ENCODE measurements at regions not wholly inside any gene's neighbourhood (a gene's known extent, or its start where the extent isn't known, plus 50 kb on each side); places are given as distances from the start of the nearest gene placed in this dataset.

DNA sequence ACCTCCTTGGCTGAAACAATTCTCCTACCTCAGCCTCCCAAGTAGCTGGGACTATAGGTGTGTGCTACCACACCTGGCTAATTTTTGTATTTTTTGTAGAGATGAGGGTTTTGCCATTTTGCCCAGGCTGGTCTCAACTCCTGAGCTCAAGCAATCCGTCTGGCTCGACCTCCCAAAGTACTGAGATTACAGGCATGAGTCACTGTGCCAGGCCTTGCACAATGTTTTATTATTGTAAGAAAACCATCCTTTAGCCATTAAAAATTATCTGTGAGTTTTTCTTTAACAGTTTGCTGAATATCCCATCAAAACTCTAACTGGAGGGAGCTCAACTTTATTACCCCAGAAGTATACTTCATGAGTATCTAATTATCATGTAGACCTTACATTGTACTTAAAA lies 900.3 kb downstream of the PCDH7 start:
- DNase-seq (ENCODE audit: low read depth in 2 of 2), result no peak

DNA sequence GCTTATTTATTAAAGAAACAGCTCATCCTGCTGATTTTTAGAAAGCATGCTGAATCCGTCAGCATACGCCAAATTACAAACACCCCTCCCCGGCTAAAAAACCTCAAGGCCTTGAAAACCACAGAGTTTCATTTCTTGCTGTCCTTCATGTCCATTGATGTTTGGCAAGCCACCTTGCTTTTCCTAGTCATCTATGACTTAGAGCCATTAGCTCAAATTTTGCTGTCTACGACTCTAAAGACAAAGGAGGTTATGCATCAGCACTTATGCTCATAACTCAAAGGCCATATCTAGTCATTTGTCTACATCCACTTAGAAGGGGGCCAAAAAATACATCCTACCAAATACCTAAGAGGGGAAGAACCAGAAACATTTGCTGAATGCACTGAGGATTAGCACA lies 925.1 kb downstream of the PCDH7 start:
- no peak for DNase-seq (ENCODE audit: low read depth in 2 of 2)

DNA sequence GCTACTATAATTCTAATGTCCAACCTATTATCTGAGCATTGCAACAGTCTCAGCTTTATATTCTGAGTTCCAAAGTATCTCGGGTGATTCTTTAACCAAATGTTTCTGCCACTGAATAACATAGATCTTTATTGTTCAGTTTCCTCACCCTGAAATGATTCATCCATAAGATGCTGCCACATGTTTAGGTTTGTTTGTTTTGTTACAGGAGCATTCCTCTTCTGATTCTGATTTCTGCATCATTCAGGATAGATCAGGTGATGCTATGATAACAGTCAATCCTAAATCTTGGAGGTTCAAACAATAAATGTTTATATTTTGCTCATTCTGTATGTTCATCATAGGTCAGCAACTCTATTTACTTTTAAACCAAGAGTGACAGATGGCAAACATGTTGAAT lies 927.6 kb downstream of the PCDH7 start:
- no peak for DNase-seq (ENCODE audit: low read depth in 2 of 2)

DNA sequence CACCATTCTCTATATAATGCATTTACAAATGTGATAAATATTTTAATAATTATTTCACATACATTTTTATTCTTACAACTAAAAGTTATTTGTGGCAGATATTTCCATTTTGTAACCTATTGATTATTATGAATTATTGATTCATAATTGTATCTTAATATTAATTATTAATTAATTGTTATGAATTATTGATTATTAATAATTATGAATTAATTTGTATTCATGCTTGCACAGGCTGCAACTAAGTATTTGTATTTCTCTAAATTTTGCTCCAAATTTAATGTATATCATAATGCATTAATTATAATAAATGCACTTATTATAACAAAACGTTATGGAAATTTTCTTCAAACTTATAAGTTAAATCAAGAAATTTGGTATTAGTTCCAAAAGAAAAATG lies 929.7 kb downstream of the PCDH7 start:
- no peak for DNase-seq (ENCODE audit: low read depth in 2 of 2)

DNA sequence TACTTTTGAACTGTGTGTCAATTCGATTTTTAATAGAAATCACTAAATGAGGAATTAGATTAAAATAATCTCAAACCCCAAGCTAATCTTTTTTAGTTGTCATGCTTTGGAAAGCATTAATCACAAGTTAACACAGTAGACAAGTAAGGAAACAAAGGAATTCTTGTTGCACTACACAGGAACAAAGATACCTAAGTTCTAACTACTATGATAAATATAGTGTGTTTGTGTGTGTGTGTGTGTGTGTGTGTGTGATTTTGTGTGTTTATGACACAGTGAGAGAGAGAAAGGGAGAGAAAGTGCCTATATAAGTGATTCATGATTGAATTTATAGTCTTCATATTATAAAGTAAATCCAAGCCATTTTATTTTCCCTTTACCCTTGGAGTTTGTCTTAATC lies 931.4 kb downstream of the PCDH7 start:
- DNase-seq (ENCODE audit: low read depth in 2 of 2), result no peak

DNA sequence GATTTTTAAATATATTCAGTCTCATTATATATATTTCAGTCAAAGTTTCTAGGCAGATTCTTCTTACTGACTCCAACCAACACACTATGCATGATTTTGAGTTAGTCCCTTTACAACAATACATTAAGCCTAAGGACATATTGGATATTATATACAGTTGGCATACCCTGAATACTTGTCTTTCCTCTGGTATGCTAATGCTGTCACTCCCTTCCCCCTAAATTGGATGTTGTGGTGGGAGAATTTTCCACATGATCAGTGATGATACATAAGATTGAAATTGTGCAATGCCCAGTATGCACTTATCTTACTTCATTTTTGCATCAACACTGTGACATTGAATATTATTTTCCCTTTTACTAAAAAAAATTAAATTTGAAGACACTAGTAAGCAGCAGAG lies 935.2 kb downstream of the PCDH7 start:
- no peak for DNase-seq (ENCODE audit: low read depth in 2 of 2)

DNA sequence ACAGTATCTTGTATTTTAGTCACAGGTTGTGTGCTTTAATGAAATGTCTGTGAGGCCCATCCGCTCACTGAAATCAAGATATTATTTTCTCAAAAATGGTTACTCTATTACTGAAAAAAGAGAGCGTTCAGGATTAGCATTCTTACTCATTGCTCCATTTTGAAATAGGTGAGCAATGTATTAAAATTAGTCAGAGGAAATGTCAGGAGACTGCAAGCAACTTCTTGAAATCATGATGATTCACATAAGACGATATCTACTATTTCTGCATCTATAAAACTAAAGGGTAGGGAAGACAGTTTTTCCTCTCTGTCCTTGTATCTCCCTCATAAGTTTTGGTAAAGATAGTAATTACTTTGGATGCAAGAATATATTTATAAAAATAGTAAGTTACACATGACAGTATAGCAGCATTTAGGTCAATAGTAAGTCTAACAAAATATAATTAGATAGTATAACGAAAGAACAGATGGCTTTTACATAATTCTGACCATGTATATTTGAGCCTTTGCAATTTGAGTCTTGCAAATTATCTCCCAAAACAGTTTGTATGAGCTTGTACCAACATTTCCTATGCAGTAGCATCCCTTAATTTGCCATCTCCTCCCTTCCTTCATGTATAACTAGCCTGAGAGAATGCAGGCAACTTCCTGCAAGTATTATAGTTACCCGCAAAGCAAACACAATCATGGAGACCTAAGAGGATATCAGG lies 937.8 kb downstream of the PCDH7 start:
- DNase-seq (ENCODE audit: low read depth in 2 of 2), result no peak

DNA sequence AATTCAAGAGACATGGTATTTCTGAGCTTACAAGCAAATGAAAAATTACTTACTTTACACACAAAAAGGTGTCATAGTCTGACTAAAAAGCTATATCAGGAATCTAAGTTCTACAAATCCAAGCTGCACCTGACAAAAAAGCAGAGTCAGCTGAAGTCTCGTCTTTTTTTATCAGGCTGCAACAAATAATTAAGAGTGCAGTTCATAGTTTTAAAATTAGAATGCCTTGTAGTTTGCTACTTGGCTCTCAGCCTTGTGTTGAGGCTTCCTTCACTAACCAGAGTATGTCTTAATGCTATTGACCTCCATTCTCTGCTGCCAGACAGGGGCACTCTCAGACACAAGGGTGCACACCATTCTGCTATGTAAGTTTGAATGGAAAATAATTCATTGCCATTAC lies 940.7 kb downstream of the PCDH7 start:
- no peak for DNase-seq (ENCODE audit: low read depth in 2 of 2)

DNA sequence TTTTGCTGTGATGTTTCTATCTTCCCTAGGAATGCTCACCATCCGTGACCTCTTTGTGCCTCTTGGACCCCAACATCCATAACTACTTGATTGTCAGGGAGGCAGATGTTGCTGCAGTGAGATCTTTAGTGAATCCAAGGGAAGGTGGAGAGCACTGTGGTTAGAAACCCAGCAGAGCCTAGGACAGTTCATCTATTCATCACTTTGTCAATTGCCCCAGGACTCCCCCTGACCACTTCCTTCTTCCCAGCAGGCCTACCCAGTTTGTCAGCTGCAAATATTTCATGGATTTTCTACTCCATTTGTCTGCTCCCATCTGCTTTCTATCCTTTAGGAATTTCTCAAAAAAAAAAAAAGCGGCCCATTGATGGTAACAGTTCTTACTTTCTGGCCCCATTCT lies 942.8 kb downstream of the PCDH7 start:
- DNase-seq (ENCODE audit: low read depth in 2 of 2), result no peak

DNA sequence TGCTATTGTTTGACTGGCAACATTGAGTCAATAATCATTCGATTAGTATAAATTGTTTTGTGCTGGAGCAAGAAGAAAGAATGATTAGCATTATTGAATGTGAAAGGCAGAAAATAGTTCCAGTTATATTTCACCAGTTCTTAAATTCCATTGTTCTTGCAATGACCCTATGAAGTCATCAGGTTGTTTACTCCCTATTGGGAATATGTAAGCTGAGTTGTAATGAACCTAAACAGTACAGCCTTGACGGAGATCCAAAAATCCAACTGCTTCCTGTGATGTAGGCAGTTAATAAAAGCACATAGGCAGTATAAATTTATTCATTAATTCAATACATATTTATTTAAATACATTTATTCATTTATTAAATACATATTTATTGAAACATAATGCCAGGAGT lies 947.5 kb downstream of the PCDH7 start:
- DNase-seq (ENCODE audit: low read depth in 2 of 2), result no peak

DNA sequence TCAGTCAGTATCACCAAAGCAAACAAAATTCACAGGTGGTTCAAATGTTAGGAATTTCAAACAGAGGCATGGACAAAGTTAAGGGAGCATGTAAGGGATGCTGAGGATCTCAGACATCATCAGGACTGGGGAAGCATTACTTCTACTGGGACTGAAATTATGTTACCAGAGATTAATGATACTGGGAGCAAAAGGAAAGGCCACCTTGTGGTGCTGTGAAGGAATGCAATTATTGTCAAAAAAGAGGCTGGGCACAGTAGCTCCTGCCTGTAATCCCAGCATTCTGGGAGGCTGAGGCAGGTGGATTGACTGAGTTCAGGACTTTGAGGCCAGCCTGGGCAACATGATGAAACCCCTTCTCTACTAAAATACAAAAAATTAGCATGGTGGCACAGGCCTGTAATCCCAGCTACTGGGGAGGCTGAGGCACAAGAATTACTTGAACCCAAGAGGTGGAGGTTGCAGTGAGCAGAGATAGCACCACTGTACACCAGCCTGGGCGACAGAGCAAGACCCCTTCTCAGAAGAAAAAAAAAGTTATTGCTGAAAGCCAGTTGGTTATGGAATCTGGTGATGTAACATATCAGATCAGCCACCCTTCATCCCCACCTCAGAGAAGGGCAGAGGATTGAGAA lies 954.3 kb downstream of the PCDH7 start:
- DNase-seq (ENCODE audit: low read depth in 2 of 2), result no peak

DNA sequence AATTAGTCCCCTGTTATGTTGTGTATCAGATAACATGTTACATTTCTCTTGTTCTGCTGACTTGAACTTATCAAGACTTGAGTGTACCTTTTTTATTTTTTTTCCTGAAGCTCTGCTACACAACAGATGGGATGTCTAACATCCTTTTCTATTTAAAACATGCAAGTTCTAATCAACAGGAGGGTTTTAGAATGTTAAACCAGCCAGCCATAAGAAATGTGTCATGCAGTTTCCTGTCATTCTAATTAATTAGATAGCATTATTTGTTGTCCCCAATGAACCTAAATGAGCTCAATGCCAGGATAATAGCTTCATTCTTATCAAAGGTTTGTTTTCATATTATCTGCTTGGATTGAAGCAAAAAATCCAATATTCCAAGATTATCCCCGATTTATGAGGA lies 958.2 kb downstream of the PCDH7 start:
- no peak for DNase-seq (ENCODE audit: low read depth in 2 of 2)

DNA sequence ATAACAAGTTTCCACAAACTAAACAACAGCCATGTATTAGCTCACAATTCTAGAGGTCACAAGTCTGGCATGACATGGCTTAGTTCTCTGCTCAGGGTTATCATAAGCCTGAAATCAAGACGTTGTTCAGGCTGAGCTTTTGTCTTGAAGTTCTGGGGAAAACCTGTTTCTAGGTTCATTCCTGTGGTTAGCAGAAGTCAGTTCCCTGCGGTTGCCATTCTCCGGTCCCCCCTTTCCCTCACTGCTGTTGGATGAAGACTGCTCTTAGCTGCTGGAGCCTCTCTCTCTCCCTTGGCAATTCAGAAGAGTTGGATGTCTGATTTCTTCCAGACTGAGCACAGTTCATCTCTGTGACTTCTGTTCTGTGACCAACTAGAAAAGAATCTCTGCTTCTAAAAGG lies 962.6 kb downstream of the PCDH7 start:
- DNase-seq (ENCODE audit: low read depth in 2 of 2), result no peak

DNA sequence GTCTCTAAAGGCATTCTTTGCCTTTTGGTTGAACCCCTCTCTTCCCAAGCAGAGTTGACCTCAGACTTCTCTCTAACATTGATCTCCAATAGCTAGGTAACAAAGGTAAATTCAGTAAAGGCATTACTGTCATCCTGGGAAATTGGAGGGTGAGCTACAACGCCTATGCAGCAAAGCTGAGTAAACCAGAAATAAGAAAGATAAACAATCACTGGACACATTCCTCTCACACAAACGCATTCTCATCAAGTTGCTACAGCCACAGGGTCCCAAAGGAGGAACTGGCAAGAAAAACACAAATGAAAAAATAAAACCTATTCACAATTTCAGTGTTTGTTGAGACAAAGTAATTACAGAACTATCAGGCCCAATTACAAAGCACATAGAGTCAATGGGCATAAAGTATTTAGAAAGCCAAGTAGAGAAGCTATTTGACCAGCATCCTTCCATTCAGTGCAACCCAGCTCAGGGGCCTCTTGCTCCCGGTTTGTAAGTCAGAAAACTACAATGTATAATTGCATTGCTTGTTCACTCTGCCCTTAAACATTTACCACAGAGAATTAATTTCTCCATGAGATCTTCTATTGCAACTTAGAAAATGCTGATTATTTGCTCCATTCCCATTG lies 967.7 kb downstream of the PCDH7 start:
- DNase-seq (ENCODE audit: low read depth in 2 of 2), result no peak

DNA sequence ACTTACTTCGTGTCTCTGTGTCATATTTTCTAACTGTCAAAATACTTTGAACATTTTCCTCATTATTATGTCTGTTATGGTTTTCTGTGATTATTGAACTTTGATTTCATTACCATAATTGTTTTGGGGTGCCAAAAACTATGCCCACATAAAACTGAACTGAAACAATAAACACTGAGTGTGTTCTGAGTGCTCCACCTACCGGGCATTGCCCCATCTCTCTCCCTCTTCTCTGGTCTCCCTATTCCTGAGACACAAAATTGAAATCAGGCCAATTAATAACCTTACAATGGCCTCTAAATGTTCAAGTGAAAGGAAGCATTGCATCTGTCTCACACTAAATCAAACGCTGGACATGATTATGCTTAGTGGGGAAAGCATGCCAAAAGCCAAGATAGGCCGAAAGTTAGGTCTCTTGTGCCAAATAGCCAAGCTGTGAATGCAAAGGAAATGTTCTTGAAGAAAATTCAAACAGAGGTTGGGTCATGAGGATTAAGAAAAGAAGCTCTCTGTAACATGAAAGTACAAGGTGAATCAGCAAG lies 972.3 kb downstream of the PCDH7 start:
- no peak for DNase-seq (ENCODE audit: low read depth in 2 of 2)

DNA sequence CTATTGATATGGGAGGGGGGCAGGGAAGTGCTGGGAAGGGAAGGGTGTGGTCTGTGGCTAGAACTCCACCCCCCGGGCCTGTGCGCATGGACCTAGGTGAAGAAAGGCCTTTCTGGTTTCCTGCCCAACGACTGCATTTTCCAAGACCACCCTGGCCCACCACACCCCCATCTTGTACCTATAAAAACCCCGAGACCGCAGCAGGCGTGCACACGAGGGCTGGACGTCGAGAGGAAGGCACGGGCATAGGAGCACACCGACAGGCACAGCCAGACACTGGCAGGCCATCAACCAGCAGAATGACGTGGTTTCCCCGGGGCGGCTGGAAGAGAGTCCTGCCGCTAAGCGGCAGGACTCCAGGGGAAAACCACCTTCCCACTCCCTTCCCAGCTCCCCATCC lies 981.1 kb downstream of the PCDH7 start:
- no peak for DNase-seq (ENCODE audit: low read depth in 2 of 2)

DNA sequence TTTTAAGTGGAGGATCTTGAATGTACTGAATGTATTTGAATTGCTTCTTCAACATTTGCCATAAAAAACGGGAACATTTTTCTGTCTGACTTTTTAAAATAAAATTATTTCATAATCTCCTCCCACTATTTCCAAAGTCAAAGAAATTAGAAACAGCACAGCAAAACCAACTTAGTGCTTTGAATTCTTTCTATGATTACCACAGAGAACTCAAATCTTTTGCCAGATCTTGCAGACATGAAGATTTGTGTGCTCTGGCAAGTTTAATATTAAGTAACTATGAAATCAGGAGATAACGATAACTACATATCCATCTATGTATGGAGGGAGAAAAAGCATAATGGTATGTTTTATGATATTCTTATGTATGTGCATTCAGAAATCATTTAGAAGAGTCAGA lies 982.2 kb downstream of the PCDH7 start:
- no peak for DNase-seq (ENCODE audit: low read depth in 2 of 2)

DNA sequence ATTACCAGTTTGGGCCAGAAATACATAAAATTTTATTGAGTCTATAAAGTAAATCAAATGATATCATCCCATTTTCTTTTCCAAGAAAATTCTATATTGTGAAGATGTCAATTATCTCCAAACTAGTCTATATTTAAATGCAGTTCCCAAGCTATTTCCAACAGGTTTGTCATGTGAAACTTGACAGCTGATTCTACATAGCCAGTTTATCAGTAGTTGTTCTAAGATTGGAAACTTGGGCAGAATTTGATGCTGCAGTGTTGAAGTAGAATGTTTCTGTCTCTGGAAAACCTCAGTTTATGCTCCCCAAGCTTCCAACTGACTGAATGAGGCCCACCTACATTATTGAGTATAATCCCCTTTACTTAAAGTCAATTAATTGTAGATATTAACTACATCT lies 994.1 kb downstream of the PCDH7 start:
- DNase-seq (ENCODE audit: low read depth in 2 of 2), result no peak

DNA sequence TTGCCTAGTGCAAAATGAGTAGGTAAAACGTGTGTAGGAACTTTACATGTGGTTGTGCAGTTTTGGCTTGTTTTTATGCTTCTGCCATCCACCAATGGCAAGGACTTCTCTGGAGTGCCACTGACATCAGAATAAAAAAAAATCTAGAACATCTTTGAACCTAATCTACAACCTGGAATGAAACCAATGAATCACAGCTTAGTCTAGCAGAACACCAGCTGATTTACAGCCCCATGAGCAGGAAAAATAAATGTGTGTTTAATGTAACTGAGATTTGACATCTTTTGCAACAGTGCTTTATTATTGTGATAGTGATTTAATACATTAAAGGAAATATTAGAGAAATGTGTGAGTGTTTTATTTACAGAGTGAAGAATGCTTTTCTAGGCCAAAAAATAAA lies 995.1 kb downstream of the PCDH7 start:
- DNase-seq (ENCODE audit: low read depth in 2 of 2), result no peak

DNA sequence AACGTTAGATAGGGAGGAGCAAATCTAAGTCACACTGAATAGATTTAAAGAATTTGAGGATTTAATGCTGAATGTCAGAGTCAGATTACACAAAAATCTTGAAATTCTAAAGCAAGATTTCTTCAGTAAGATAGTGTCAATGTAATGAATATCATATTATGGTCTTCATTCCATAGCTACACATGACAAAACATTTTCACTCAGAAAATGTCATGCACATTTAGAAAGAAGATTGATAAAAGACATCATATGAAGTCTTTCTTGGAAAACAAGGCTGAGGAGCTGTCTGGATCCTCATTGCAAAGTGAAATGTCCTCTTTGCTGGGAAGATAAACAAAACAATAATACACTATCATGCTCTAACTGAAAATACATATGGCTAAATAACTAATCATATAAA lies 1006.9 kb downstream of the PCDH7 start:
- no peak for DNase-seq (ENCODE audit: low read depth in 2 of 2)

DNA sequence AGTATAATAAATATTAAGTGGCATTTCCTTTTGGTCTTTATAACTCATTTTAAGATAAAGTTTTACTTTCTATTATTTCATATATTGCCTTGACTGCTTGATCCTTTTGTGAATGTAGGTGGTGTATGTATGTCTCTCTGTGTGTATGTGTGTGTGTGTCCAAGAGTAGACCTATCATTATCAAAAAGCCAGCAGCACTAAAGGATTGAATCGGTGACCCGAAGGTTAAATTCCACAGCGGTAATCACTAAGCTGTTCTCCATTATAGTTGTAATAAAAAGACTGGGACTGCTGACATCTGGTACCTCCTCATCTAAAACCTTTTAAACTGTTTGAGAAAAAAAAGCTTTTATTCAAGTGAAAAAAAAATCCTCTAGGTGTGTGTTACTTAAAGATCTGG lies 1014.8 kb downstream of the PCDH7 start:
- no peak for DNase-seq (ENCODE audit: low read depth in 2 of 2)

DNA sequence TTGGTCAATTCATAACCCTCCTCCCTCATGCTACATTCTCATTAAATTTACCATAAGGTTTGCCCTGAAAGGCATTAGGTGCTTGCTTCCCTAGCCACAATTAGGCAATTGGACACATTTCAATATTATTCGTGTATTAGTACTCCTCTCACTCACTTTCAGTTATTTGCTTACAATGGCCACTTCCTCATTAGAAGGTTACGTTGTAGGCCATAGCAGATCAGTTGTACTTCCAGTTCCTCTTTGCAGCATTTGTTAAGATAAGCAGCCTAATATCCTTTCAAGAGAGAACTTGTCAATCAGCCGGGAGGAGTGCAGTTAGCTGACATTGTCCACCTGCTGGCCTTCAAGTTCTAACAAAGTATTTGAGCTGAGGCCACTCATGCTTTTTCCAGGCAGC lies 1017.2 kb downstream of the PCDH7 start:
- no peak for DNase-seq (ENCODE audit: low read depth in 2 of 2)

DNA sequence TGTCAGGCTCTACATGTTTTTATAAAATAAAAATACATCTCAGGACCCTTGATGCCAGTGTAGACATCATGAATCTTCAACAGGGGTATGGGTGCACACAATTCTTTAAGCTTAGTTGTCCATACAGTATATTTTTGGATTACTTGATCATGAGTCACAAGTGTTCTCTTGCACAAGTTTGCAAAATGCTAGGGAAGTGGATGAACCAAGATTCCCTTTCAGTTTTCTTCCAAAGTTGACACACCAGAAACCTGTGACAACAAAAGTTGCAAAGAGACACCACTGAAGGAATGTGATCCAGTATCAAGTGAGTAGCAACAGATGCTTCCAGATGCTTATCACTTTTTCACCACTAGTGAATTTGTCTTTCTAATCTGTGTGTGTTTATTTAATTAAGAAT lies 1021.2 kb downstream of the PCDH7 start:
- no peak for DNase-seq (ENCODE audit: low read depth in 2 of 2)

Measured in stimulated activated CD8-positive, alpha-beta memory T cell treated with anti-CD3 and anti-CD28 coated beads, Interleukin-2, amount 100 ng/mL, for 48 hours (primary cell).